Prostate gland (tissue), 2 donors: ENCODE measurements at regions not wholly inside any gene's neighbourhood (a gene's known extent, or its start where the extent isn't known, plus 50 kb on each side); places are given as distances from the start of the nearest gene placed in this dataset.

Experiments used
- DNase-seq: peaks from one replicate; pipeline ENCODE4 v3.0.0-alpha.2; 2019; ENCODE audit warnings: low spot score
- H3K27ac ChIP-seq, 2 donors: fragments of 200-600 bp; sonication (generic); 2 replicates each; pipeline ENCODE4 v1.5.1; 2017 to 2019
- H3K27me3 ChIP-seq: fragments of 200-600 bp; sonication (generic); replicated peaks from 2 replicates; pipeline ENCODE4 v1.5.1; 2019; ENCODE audit not compliant: insufficient read depth
- H3K36me3 ChIP-seq, 2 donors: fragments of 200-600 bp; sonication (generic); 1 replicate in 1 of 2; 2 replicates in 1 of 2; pipeline versions ENCODE4 v1.5.1 to v1.8.1; 2017 to 2019
- H3K4me1 ChIP-seq: fragments of 200-600 bp; sonication (generic); replicated peaks from 2 replicates; pipeline ENCODE4 v1.5.1; 2019
- H3K4me3 ChIP-seq, 2 donors: fragments of 200-600 bp; sonication (generic); 2 replicates each; pipeline ENCODE4 v1.5.1; 2017 to 2019
- H3K9me3 ChIP-seq: fragments of 200-600 bp; sonication (generic); 2 replicates; pipeline ENCODE4 v1.5.1; 2017
- CTCF ChIP-seq, 4 experiments: fragments of 200-600 bp in 2 of 4; fragments of 450-650 bp in 2 of 4; sonication (generic) in 2 of 4; IDR thresholded peaks; 1 replicate in 3 of 4; 2 replicates in 1 of 4; pipeline ENCODE4 v1.5.1; 2016 to 2019; ENCODE audit warnings: antibody characterized with exemption in 4 of 4, mild to moderate bottlenecking in 2 of 4, moderate library complexity in 2 of 4
- POLR2A ChIP-seq: fragments of 450-650 bp; IDR thresholded peaks from one replicate; pipeline ENCODE4 v1.6.1; 2016; ENCODE audit warnings: antibody characterized with exemption, mild to moderate bottlenecking
- POLR2AphosphoS5 ChIP-seq: sonication (generic); formaldehyde crosslinking; IDR thresholded peaks from one replicate; pipeline ENCODE4 v1.6.1; 2017; ENCODE audit warnings: antibody characterized with exemption
- WGBS: methylation state at CpG from one replicate; pipeline ENCODE4 v1.1.5; 2018; 5-methylcytosine and 5-hydroxymethylcytosine counted together
- intact Hi-C: fragments of 100-400 bp; cut with DNase I; formaldehyde crosslinking; loops from one replicate; pipeline ENCODE4 v1.14.2; 2022

GRCh38 chr15:100703032-100703578 lies 100.7 kb downstream of the ASB7 start:
- TF ChIP-seq POLR2AphosphoS5 = no peak
- no peak for TF ChIP-seq CTCF (IDR thresholded peaks at IDR 0.05)
- TF ChIP-seq POLR2A = no peak
- WGBS = 31% methylated on average over 3 of the region's 3 CpGs

GRCh38 chr15:100703671-100704070 lies 101.3 kb downstream of the ASB7 start:
- no peak for TF ChIP-seq POLR2A
- TF ChIP-seq CTCF (IDR thresholded peaks at IDR 0.05) = no peak
- no peak for TF ChIP-seq POLR2AphosphoS5
- Histone ChIP-seq H3K4me1 (no peaks in the 10 kb centered on the region), H3K27ac (no peak overlapping the region), H3K9me3 (no peaks in the 10 kb centered on the region), H3K36me3 (no peaks in the 10 kb centered on the region), H3K27me3 (no peaks in the 10 kb centered on the region), H3K4me3 (no peak overlapping the region)
- no peak for DNase-seq
- 96% methylated on average over 10 of the region's 10 CpGs for WGBS
- intact Hi-C loops = no loop called here

More at GRCh38 chr15:100703032-100703578, 100.7 kb downstream of the ASB7 start:
- Histone ChIP-seq H3K4me3 (no peak overlapping the region), H3K9me3 (no peaks in the 10 kb centered on the region), H3K36me3 (no peaks in the 10 kb centered on the region), H3K27ac (no peak overlapping the region), H3K4me1 (no peaks in the 10 kb centered on the region), H3K27me3 (no peaks in the 10 kb centered on the region)
- DNase-seq = no peak
- intact Hi-C loops = no loop called here

- Histone ChIP-seq H3K9me3 (no peaks in the 10 kb centered on the region), H3K36me3 (no peaks in the 10 kb centered on the region), H3K4me1 (no peaks in the 10 kb centered on the region), H3K27me3 (no peaks in the 10 kb centered on the region), H3K4me3 (no peak overlapping the region), H3K27ac (no peak overlapping the region)
- 73% methylated on average over 7 of the region's 7 CpGs for WGBS
- intact Hi-C loops = no loop called here
- TF ChIP-seq POLR2A (no peak), POLR2AphosphoS5 (no peak), CTCF (IDR thresholded peaks at IDR 0.05) (no peak)
- no peak for DNase-seq
These were observed 102.1 kb downstream of the ASB7 start for GRCh38 chr15:100704281-100705055.

GRCh38 chr15:100705065-100705464 lies 102.7 kb downstream of the ASB7 start:
- Histone ChIP-seq H3K27me3 (no peaks in the 10 kb centered on the region), H3K27ac (no peak overlapping the region), H3K4me1 (no peaks in the 10 kb centered on the region), H3K36me3 (no peaks in the 10 kb centered on the region), H3K4me3 (no peak overlapping the region), H3K9me3 (no peaks in the 10 kb centered on the region)
- no peak for DNase-seq
- intact Hi-C loops = no loop called here
- whole genome bisulfite sequencing = 95% methylated on average over 7 of the region's 7 CpGs
- no peak for TF ChIP-seq POLR2AphosphoS5
- TF ChIP-seq POLR2A = no peak
- no peak for TF ChIP-seq CTCF (IDR thresholded peaks at IDR 0.05)

- intact Hi-C loops = no loop called here
- no peaks in the 10 kb centered on the region for H3K36me3 ChIP-seq
- H3K4me1 ChIP-seq = no peaks in the 10 kb centered on the region
- no peak for DNase-seq
- H3K27ac ChIP-seq = no peak overlapping the region
- TF ChIP-seq POLR2AphosphoS5 (no peak), CTCF (IDR thresholded peaks at IDR 0.05) (no peak), POLR2A (no peak)
- no peaks in the 10 kb centered on the region for H3K9me3 ChIP-seq
- WGBS = 95% methylated on average over 11 of the region's 11 CpGs
- H3K27me3 ChIP-seq = no peaks in the 10 kb centered on the region
- no peak overlapping the region for H3K4me3 ChIP-seq
These were observed 103.5 kb downstream of the ASB7 start for GRCh38 chr15:100705841-100706240.
